ENCODE measurements at regions not wholly inside any gene's neighbourhood (a gene's known extent, or its start where the extent isn't known, plus 50 kb on each side); places are given as distances from the start of the nearest gene placed in this dataset.
"Not testable (repeated sequence)": the region's sequence is repeated elsewhere in the genome, so short reads cannot be mapped to it uniquely, and the experiment has no call there.

DNA sequence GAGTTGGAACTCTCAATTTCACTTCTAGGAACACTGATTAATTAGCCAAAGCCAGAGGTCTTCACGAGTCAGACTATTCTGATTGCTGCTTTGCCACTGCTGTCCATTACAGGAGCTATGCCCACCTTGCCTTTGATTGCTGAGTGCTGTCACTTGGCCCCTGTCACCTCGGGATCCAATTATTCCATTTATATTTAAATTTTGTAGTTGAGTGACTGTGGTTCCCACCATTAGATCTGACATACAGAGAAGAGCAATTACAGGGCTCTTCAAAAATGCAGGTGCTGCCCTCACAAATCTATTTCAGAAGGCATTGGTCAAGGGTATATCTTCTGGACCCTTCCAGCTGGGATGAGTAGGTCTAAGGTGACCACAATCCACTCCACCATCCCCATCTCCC lies 200.8 kb downstream of the GJA1 start:
- not testable (repeated sequence) for DNase-seq (ENCODE audit: low spot score)

DNA sequence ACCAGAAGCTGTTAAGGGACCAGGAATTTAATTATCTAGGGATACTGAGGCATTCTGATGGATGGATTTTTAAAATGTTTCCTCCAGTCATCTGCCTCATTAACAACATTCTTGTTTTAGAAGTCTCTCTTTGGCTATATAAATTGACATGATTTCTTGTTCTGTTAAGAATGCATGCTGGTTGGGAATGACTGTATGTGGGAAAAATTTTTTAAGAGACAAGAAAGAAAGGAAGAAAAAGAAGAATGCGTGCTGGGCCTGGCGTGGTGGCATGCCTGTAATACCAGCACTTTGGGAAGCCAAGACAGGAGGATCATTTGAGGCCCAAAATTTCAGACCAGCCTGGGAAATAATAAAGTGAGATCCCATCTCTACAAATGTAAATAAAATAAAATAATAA lies 203.6 kb downstream of the GJA1 start:
- DNase-seq (ENCODE audit: low spot score): no peak

DNA sequence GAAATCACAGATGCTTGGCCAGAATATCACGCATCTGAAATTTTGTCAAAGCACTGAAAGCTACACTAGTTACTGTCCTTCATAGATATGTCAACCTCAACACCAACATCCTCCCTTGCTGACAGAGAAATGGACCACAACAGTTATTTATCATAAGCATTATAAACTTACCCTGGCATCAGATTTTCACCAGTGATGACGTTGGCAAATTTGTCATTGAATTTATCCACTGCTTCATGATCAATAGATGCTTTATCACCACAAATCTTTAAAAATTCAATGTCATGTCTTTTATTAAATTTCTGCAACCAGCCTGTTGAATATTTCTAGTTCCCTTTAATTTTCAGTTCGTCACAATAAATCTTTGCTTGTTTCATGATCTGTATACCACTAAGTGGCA lies 205.7 kb downstream of the GJA1 start:
- no peak for DNase-seq (ENCODE audit: low spot score)

DNA sequence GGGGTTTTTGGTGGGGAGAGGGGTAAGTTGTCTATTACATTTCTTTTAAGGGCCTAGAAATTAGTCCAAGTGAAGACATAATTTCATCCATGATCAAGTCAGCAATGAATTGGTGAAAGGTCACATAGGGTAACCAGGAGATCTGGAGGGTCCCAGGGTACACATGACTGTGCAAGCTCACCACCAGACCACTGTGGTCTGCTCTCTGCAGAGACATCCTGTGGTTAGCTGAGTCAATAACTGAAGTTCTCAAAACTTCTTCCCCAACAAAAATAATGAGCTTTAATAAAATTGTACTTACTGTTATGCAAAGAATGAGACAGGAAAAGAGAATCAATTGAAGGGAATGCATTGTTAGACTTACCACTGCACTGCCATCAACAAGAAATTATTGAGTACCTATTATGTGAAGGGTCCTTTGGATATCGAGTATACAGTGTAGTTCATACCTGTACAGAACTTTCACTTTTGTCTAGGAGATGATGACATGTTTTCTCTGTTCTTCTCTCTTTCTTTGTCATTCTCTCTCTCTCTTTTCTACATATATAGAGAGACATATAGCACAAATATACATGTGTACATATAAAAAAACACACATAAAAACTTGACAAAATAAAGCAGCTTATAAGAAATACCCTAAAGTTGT lies 209.8 kb downstream of the GJA1 start:
- no peak for DNase-seq (ENCODE audit: low spot score)

DNA sequence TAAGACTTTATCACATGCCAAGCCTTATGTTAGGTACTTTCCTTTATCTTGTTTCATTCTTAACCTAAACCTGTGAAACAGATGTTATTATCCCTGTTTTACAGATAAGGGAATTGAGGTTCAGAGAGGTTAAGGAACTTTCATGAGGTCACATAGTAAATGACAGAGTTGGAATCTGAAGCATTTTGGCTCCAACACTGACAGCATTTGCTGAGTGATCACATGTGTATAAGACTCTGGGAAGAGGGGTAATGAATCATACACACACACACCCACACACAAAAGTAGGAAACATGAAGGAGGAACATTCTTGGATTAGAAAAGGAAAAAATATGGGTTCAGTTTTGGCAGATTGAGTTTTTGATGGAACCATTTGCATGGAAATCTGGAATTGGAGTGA lies 212.5 kb downstream of the GJA1 start:
- DNase-seq (ENCODE audit: low spot score): no peak

DNA sequence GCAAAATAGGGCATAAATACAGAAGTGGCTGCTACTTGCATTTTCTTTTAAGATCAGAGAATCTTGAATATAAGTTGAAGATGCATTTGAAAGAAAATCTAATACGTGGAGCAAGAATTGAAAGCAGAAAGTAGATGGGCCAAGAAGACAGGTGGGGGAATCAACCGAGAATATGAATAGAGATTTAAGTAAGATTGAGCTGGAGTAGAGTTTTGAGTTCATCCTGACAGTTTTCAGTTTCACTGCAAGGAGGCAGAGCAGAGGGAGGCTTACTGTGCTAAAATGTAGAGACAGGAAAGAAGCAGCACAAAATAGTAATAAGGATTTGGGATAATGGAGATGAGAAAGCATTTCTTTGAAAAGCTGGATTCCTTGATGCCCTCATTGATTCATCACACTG lies 214.5 kb downstream of the GJA1 start:
- no peak for DNase-seq (ENCODE audit: low spot score)

DNA sequence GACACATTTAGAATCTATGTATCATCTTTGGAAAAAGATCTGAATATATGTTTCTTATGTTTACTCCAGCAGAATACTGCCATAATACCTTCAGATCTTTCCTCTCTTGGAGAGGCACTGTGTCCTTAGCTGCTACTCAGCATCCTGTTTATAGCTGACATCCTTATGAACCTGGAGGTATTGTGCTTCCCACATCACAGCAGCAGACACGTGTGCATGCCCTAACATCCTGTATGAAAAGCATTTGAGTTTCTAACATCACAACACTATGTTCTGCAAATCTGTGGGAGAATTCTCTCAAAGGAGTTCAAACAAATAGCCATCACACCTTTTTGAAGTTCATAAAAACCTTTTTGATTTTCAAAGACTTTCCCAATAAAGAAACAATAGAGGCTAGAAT lies 216.0 kb downstream of the GJA1 start:
- no peak for DNase-seq (ENCODE audit: low spot score)

DNA sequence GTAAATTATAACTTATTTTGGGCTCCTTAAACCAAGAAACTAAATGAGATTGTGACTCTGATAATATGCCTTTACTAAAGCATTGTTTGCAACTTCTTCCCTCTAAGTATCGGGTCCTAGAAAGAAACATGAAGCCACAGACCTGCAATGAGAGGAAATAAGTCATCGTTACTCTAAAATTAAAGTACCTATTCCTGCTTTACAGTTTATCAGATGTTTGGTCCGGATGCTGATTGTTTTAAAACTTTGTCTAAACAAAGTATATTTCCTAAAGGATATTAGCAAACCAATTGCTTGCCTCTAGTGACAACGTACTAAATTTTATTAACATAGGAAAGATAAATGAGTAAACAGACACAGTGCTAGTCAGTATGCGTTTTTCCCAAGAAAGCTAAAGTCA lies 216.8 kb downstream of the GJA1 start:
- DNase-seq (ENCODE audit: low spot score): no peak

DNA sequence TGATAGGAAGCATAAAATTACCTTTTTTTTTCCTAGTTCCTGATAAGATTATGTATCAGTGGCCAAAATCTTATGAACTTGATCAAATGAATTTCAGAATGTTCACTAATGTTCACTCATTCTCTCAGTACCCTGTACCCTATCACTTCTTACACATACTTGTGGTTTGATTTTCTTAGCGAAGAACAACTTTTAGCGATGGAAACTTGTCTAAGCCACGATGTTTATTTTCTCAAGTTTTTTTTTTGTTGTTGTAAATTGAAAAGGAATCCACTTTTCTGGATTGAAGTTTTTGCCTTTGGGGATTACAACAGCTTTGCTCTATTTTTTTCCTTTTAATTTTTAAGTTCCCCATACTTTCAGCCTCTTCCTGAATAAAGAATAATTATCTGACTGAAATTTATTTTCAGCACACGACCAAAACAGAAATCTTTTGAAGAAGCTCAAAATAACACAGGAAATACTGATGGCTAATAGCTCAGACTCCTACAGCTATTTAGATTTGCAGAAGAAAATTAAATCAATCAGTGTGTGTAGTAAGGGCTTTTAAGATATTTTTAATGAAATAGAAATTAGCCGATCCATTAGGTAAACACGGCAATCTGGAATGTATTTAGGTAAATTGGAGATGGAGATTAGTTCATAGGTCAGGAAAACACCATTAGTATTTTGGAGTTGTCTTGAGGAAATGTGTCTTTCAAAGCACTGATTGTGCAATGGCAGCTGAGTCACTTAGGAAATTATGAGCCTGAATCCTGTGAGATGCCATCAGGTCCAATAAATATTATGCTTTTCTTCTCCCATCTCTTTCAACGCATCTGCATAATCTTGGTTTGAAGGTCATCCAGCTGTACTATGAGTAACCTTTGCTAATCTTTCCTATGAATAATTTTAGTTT lies 217.5 kb downstream of the GJA1 start:
- DNase-seq (ENCODE audit: low spot score): no peak

DNA sequence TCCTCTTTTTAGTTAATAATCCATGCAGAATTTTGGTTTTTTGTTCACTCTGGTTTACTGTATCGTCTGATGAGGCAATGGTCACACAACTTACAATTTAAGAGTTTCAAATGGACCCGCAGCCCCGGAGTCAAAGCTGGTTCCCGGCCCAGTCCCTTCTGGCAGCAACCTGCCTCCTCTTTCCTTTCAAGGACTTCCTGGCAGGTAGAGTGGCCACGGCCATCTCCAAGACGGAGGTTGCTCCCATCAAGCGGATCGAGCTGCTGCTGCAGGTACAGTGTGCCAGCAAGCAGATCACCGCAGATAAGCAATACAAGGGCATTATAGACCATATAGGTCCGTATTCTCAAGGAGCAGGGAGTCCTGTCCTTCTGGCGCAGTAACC lies 218.2 kb downstream of the GJA1 start:
- DNase-seq (ENCODE audit: low spot score): no peak

DNA sequence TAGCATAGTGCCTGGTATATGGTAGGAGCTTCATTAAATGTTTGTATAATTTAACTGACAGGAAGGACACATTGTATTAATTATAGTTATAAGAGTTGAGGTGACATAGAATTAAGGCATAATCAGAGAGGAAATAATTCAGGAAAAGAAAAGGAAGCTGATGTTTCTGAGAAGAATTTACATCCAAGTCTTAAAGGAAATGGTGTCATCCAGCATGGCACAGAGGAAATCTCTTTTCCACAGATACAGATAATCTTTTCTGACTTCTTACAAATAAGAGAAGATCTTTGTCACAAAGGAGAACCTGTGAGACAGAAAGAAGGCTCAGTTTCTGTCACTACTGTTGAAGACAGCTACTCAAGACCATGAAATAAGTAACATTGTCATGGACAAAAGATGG lies 222.5 kb downstream of the GJA1 start:
- DNase-seq (ENCODE audit: low spot score): no peak

DNA sequence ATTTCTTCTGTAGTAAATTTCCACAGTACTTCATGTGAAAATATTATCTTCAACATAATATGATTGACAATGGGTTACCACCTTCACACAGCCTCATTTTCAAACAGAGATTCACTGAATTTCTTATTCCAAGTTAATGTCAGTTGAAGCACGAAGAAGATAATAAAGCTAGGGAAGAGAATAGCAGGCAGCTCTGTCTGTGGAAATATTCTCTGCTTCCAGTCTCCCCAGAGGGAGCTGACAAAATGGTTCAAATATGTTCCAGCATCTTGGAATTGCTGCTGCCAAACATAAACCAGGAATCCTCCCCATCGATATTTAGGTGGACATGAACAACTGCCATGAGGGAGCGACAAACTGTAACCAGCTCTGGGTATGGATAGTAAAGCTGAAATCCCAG lies 224.8 kb downstream of the GJA1 start:
- no peak for DNase-seq (ENCODE audit: low spot score)

DNA sequence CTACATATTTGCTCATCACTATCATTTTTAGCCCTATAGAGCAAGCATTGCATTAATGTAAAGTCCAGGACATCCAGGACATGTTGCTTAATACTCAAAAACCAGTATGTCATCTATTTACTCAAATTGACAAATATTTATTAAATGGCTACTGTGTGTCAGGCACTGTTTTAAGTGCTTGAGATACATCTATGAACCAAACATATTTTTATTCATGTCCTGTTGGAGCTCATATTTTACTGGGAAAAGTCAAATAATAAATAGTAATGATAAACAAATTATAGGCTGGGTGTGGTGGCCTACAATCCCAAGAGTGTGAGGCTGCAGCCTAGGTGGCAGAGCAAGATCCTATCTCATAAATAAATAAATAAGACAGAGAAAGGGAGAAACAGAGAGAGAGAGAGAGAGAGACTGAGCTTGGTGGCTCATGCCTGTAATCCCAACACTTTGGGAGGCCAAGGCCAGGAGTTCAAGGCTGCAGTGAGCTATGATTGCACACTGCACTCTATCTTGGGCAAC lies 227.9 kb downstream of the GJA1 start:
- DNase-seq (ENCODE audit: low spot score): no peak

DNA sequence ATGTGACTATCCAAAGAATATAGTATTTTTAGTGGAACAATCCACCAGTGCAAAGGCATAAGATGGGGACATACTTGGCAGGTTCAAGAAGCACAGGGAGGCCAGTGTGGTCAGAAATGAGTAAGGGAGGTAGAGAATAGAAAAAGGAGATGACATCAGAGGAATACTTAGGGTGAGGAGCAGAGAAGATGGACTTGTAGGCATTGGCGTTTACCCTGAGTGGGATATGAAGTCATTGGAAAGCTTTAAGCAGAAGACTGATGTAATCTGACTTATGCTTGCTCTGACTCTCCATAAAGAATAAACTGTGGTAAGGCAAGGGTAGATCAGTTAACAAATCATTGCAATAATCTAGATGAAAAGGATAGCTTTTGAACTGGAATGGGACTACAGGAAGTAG lies 228.7 kb downstream of the GJA1 start:
- DNase-seq (ENCODE audit: low spot score): no peak

DNA sequence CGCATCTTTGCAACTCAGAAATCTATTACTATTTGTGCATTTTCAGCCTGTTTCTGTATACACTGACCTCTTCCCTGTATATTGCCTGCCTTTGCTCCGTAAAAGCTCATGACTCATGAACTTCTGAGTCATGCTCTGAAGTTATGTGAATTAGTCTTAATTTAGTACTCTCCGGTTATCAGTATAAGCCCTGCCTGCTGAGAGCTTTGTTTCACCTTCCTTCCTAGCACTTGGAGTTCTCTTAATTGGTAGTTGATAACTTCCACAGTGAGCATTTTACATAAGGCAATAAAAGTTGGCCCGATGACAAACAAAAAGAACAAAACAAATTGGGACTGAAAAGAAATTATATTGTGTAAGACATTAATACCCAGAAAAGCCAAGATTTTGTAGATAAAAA lies 231.4 kb downstream of the GJA1 start:
- no peak for DNase-seq (ENCODE audit: low spot score)

DNA sequence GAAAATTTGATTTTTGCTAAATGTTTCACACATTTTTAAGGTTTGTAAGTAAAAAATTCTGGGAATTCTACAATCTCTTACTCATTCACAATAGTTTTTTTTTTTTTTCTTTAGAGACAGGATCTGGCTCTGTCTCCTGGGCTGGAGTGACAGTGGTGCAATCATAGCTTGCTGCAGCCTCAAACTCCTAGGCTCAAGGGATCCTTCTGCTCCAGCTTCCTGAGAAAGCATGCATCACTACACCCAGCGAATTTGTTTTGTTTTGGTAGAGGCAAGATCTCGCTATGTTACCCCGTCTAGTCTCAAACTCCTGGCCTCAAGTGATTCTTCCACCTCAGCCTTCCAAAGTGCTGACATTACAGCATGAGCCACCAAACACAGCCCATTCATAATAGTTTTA lies 232.8 kb downstream of the GJA1 start:
- DNase-seq (ENCODE audit: low spot score): no peak

DNA sequence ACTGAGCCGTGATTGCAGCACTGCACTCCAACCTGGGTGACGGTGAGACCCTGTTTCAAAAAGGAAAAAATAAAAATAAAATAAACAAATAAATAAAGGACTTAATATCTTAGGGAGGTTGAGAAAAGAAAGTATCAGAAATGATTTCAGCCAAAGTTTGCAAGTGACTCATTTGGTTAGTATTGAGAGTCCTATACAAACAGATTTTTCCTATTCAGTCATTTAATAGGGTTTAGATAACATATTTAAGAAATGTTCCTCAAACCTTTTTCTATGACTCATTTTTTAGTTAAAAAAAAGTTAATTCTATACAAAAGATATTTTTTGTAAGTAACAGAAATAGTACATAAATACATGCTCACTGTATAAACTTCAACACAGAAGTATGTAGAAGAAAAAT lies 235.1 kb downstream of the GJA1 start:
- no peak for DNase-seq (ENCODE audit: low spot score)

DNA sequence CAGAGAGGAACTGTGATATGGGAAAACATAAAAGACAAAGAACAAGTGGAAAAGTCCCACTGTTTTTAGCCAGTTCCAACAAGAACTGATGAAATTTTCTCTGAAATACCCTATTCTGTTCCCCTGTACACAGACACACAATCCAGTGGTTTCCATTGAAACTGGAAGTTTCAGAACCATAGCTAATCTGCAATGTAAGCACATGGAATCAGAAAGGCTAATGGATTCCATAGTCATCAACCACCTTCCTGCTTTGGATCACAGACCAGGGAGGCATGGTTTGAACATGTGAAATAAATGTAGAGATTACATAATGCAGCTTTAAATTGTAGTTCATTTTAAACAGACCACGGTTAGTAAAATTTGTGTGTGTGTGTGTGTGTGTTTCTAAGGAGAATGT lies 242.1 kb downstream of the GJA1 start:
- no peak for DNase-seq (ENCODE audit: low spot score)

DNA sequence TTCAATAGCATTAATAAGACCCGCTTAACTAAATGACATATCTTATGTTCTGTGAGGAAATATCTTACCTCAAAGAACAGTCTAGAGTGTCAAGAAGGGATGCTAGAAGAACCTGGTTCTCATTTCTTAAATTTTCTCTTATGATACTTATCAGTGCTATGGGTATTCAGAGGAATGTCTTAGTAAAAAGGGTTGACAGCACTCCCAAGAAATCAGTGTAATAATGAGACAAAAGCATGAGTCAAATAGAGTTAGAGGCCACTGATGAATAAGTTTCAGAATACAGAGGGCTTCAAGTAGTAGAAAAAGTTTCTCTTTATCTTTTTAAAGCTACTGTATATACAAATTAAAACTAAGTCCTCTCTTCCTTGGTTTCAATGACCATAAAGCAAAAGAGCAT lies 242.8 kb downstream of the GJA1 start:
- DNase-seq (ENCODE audit: low spot score): no peak

DNA sequence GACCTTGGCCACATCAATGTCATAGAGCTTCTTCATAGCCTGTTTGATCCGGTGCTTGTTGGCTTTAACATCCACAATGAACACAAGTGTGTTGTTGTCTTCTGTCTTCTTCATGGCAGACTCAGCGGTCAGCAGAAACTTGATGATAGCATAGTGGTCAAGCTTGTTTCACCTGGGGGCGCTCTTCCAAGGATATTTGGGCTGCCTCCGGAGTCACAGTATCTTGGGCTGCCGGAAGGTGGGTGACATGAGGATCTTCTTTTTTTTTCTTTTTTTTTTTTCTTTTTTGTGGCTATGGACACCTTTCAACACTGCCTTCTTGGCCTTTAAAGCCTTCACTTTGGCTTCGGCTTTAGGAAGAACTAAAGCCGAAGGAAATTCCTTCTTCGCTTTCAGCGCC lies 244.6 kb downstream of the GJA1 start:
- DNase-seq (ENCODE audit: low spot score): no peak

DNA sequence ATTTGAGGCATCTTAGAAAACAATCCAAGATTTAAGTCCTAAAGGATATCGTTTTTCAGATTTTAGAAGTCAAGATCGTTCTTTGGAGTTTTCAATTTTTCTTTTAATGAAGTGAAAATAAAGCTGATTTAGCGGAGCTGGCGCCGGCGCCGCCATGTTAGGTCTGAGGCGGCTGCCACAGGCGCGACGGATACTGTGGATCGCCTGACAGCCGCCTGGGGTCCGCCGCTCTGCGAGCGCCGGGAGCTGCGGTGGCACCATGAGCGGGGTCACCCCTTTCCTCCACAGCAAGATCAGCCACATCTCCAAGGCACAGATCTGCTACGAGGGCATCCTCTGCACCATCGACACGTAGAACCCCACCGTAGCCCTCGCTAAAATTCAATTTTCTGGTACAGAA lies 247.2 kb downstream of the GJA1 start:
- no peak for DNase-seq (ENCODE audit: low spot score)

DNA sequence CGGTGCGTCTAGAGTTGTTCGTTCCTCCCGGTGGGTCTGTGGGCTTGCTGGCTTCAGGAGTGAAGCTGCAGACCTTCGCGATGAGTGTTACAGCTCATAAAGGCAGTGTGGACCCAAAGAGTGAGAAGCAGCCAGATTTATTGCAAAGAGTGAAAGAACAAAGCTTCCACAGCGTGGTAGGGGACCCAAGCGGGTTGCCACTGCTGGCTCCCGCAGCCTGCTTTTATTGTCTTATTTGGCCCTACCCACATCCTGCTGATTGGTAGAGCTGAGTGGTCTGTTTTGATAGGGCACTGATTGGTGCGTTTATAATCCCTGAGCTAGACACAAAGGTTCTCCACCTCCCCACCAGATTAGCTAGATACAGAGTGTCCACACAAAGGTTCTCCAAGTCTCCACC lies 250.4 kb downstream of the GJA1 start:
- not testable (repeated sequence) for DNase-seq (ENCODE audit: low spot score)

DNA sequence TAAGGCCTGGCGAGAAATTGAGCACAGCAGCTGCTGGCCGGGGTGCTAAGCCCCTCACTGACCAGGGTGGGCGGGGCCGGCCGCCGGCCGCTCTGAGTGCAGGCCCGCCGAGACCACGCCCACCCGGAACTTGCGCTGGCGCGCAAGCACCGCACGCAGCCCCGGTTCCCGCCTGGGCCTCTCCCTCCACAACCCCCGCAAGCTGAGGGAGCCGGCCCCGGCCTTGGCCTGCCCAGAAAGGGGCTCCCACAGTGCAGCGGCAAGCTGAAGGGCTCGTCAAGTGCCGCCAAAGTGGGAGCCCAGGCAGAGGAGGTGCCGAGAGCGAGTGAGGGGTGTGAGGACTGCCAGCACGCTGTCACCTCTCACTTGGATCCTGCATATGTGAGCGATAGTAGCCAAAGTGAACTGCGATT lies 251.2 kb downstream of the GJA1 start:
- no peak for DNase-seq (ENCODE audit: low spot score)

DNA sequence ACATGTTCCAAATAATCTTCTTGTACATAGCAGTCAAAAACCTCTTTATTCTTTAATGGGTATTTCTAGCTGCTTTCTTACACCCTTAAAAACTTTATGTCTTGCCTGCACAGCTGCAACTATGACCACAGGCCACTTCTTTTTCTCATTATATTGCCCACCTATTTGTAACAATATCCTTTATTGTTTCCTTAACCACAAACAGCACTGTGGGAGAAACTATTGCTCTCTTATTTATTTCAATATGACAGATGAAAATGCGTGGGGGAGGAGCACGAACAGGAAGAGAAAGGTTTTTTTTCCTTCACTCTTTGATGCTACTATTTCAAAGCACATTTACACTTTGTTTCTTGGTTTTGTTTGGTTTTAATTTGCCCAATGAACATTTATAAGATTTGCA lies 253.5 kb downstream of the GJA1 start:
- DNase-seq (ENCODE audit: low spot score): no peak
